K562 (cell line): ENCODE measurements at regions not wholly inside any gene's neighbourhood (a gene's known extent, or its start where the extent isn't known, plus 50 kb on each side); places are given as distances from the start of the nearest gene placed in this dataset.
A peak's percentile ranks its signal among the peaks of the same experiment; 100 is the strongest.

Source experiments
- CTBP1 ChIP-seq: fragments of 450-650 bp; IDR thresholded peaks from 2 replicates; pipeline ENCODE4 v1.6.1; 2016; ENCODE audit warnings: borderline replicate concordance
- DDX20 ChIP-seq: fragments of 450-650 bp; IDR thresholded peaks from 2 replicates; pipeline ENCODE4 v1.6.1; 2016; ENCODE audit warnings: missing genetic modification characterization, low read depth, mild to moderate bottlenecking, missing compliant biosample characterization, moderate library complexity
- EHMT2 ChIP-seq: fragments of 450-650 bp; IDR thresholded peaks from 2 replicates; pipeline ENCODE4 v1.6.1; 2018; ENCODE audit warnings: antibody characterized with exemption
- FOS ChIP-seq: IDR thresholded peaks from 3 replicates; pipeline ENCODE4 v1.6.1; 2011; ENCODE audit not compliant: insufficient read length; ENCODE audit errors: extremely low read depth
- GABPB1 ChIP-seq: sonication (generic); formaldehyde crosslinking; IDR thresholded peaks from 2 replicates; pipeline ENCODE4 v1.8.0; 2022; ENCODE audit warnings: mild to moderate bottlenecking, missing genetic modification reagents
- GTF2F1 ChIP-seq: IDR thresholded peaks from 2 replicates; pipeline ENCODE4 v1.6.1; 2011; ENCODE audit warnings: low read depth, low read length, improper control_type of control experiment
- HNRNPL ChIP-seq: fragments of 200-400 bp; formaldehyde crosslinking; IDR thresholded peaks from 2 replicates; pipeline ENCODE4 v1.6.1; 2017; ENCODE audit warnings: low read depth, mild to moderate bottlenecking, low read length
- NR3C1 ChIP-seq: sonication (generic); formaldehyde crosslinking; IDR thresholded peaks from 2 replicates; pipeline ENCODE4 v1.8.1; 2022; ENCODE audit warnings: missing genetic modification reagents
- POLR2AphosphoS2 ChIP-seq: IDR thresholded peaks from 2 replicates; pipeline ENCODE4 v1.6.1; 2012; ENCODE audit warnings: low read length, improper control_type of control experiment
- SMARCC2 ChIP-seq: fragments of 450-650 bp; IDR thresholded peaks from 2 replicates; pipeline ENCODE4 v1.6.1; 2017; ENCODE audit warnings: antibody characterized with exemption, moderate library complexity, mild to moderate bottlenecking, low read depth
- ZEB2 ChIP-seq: fragments of 450-650 bp; IDR thresholded peaks from 2 replicates; pipeline ENCODE4 v1.6.1; 2016
- ZNF707 ChIP-seq: fragments of 250-450 bp; sonication (Bioruptor Pico); conservative IDR thresholded peaks from 2 replicates; pipeline ENCODE4 v1.8.0; 2022; ENCODE audit warnings: inconsistent platforms, mild to moderate bottlenecking, moderate library complexity
- TF ChIP-seq, protein P1 (sequence below): sonication (generic); formaldehyde crosslinking; IDR thresholded peaks from 2 replicates; pipeline ENCODE4 v1.8.0; 2022; ENCODE audit warnings: mild to moderate bottlenecking, missing genetic modification reagents, borderline replicate concordance
- TF ChIP-seq, protein P2 (sequence below): sonication (generic); formaldehyde crosslinking; IDR thresholded peaks from 2 replicates; pipeline ENCODE4 v1.8.0; 2023; ENCODE audit warnings: missing genetic modification reagents, mild to moderate bottlenecking, borderline replicate concordance
- TF ChIP-seq, protein P3 (sequence below): sonication (generic); IDR thresholded peaks from 2 replicates; pipeline ENCODE4 v1.6.1; 2016
- TF ChIP-seq, protein P4 (sequence below): fragments of 250-450 bp; sonication (Bioruptor Pico); IDR thresholded peaks from 2 replicates; pipeline ENCODE4 v1.4.0; 2020; ENCODE audit warnings: borderline replicate concordance

DNA sequence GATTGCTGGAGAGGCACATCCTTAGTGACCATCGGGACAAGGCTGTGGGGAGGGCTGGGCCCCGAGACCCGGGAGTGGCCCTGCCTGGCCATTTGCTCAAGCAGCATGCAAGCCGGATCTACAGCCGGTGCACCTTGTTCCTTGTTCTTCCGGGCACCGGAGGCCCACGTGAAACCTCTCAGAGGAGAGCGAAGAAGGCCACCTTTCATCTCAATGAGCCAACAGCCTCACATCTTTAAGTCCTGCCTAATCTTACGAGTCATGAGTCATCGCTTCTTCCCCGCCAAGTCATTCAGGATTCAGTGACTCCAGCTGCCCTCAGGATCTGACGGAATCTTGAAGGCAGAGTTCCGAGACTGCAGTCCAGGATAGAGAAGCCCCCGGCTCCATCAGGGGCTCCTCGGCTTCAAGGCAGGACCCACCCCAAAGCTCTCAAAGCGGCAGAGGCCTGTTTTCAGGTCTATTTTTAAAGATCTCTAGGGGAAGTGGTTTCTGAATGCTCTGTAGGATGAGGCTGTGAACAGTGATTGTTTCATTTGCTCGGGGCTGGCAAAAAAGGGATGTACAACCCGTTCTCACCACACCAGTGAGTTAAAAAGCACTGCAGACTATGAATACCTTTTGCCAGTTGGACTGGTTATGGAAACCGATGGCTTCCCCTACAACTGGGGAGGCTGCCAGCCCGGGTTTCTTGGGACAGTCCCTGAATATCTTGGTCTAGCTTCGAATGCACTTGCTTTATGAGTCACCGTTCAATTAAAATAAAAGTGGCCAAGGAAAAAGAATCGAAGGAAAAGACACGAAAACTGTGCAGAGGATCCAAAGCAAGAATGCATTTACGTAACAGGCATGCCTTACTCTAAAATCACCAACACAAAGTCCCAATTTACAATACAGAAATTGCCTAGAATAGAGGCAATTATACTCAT lies 57.2 kb upstream of the ECHDC3 start (continued):
- TF ChIP-seq, protein P1, sequence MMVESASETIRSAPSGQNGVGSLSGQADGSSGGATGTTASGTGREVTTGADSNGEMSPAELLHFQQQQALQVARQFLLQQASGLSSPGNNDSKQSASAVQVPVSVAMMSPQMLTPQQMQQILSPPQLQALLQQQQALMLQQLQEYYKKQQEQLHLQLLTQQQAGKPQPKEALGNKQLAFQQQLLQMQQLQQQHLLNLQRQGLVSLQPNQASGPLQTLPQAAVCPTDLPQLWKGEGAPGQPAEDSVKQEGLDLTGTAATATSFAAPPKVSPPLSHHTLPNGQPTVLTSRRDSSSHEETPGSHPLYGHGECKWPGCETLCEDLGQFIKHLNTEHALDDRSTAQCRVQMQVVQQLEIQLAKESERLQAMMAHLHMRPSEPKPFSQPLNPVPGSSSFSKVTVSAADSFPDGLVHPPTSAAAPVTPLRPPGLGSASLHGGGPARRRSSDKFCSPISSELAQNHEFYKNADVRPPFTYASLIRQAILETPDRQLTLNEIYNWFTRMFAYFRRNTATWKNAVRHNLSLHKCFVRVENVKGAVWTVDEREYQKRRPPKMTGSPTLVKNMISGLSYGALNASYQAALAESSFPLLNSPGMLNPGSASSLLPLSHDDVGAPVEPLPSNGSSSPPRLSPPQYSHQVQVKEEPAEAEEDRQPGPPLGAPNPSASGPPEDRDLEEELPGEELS, result no peak
- TF ChIP-seq, protein P2, sequence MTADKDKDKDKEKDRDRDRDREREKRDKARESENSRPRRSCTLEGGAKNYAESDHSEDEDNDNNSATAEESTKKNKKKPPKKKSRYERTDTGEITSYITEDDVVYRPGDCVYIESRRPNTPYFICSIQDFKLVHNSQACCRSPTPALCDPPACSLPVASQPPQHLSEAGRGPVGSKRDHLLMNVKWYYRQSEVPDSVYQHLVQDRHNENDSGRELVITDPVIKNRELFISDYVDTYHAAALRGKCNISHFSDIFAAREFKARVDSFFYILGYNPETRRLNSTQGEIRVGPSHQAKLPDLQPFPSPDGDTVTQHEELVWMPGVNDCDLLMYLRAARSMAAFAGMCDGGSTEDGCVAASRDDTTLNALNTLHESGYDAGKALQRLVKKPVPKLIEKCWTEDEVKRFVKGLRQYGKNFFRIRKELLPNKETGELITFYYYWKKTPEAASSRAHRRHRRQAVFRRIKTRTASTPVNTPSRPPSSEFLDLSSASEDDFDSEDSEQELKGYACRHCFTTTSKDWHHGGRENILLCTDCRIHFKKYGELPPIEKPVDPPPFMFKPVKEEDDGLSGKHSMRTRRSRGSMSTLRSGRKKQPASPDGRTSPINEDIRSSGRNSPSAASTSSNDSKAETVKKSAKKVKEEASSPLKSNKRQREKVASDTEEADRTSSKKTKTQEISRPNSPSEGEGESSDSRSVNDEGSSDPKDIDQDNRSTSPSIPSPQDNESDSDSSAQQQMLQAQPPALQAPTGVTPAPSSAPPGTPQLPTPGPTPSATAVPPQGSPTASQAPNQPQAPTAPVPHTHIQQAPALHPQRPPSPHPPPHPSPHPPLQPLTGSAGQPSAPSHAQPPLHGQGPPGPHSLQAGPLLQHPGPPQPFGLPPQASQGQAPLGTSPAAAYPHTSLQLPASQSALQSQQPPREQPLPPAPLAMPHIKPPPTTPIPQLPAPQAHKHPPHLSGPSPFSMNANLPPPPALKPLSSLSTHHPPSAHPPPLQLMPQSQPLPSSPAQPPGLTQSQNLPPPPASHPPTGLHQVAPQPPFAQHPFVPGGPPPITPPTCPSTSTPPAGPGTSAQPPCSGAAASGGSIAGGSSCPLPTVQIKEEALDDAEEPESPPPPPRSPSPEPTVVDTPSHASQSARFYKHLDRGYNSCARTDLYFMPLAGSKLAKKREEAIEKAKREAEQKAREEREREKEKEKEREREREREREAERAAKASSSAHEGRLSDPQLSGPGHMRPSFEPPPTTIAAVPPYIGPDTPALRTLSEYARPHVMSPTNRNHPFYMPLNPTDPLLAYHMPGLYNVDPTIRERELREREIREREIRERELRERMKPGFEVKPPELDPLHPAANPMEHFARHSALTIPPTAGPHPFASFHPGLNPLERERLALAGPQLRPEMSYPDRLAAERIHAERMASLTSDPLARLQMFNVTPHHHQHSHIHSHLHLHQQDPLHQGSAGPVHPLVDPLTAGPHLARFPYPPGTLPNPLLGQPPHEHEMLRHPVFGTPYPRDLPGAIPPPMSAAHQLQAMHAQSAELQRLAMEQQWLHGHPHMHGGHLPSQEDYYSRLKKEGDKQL, result no peak
- TF ChIP-seq GABPB1 (0 out of 2 replicates have a peak, but pooled peaks have one; percentile 43), DDX20 (tag) (no peak), CTBP1 (peak; percentile 89), GTF2F1 (no peak), HNRNPL (no peak), NR3C1 (CRISPR knock-in tag) (no peak), SMARCC2 (peak; percentile 60; the same call in 1 of the 2 replicates), ZEB2 (peak; percentile 78), ZNF707 (no peak), POLR2AphosphoS2 (no peak), FOS (peak; percentile 59), EHMT2 (peak; percentile 70)
- TF ChIP-seq, protein P3, sequence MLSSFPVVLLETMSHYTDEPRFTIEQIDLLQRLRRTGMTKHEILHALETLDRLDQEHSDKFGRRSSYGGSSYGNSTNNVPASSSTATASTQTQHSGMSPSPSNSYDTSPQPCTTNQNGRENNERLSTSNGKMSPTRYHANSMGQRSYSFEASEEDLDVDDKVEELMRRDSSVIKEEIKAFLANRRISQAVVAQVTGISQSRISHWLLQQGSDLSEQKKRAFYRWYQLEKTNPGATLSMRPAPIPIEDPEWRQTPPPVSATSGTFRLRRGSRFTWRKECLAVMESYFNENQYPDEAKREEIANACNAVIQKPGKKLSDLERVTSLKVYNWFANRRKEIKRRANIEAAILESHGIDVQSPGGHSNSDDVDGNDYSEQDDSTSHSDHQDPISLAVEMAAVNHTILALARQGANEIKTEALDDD, result peak; percentile 80
- TF ChIP-seq, protein P4, sequence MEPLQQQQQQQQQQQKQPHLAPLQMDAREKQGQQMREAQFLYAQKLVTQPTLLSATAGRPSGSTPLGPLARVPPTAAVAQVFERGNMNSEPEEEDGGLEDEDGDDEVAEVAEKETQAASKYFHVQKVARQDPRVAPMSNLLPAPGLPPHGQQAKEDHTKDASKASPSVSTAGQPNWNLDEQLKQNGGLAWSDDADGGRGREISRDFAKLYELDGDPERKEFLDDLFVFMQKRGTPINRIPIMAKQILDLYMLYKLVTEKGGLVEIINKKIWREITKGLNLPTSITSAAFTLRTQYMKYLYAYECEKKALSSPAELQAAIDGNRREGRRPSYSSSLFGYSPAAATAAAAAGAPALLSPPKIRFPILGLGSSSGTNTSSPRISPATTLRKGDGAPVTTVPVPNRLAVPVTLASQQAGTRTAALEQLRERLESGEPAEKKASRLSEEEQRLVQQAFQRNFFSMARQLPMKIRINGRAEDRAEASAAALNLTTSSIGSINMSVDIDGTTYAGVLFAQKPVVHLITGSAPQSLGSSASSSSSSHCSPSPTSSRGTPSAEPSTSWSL (CRISPR knock-in tag), result no peak
